HUDEP-2 (cell line): ENCODE measurements at regions not wholly inside any gene's neighbourhood (a gene's known extent, or its start where the extent isn't known, plus 50 kb on each side); places are given as distances from the start of the nearest gene placed in this dataset.
A peak's percentile ranks its signal among the peaks of the same experiment; 100 is the strongest.

Experiments
- DNase-seq, 76 experiments: peaks; one replicate each; lab custom pipeline; 2025; ENCODE audit not compliant: unreplicated experiment in 76 of 76; lab: John Stamatoyannopoulos, UW

GRCh38 chr4:81965911-81966310 lies 407.9 kb downstream of the HNRNPD start:
- no peak for DNase-seq

GRCh38 chr4:81965454-81965853 lies 408.3 kb downstream of the HNRNPD start:
- no peak for DNase-seq

GRCh38 chr4:81963763-81964020 lies 410.1 kb downstream of the HNRNPD start:
- DNase-seq, result no peak

GRCh38 chr4:81963015-81963762 lies 410.6 kb downstream of the HNRNPD start:
- no peak for DNase-seq

GRCh38 chr4:81960961-81961360 lies 412.8 kb downstream of the HNRNPD start:
- DNase-seq, result no peak

GRCh38 chr4:81954271-81954670 lies 419.5 kb downstream of the HNRNPD start:
- DNase-seq, result no peak

GRCh38 chr4:81951891-81952455 lies 421.8 kb downstream of the HNRNPD start:
- DNase-seq, result no peak

GRCh38 chr4:81946996-81947395 lies 426.8 kb downstream of the HNRNPD start:
- no peak for DNase-seq

- DNase-seq, result no peak
Observed at GRCh38 chr4:81930506-81931238, 443.1 kb downstream of the HNRNPD start.

GRCh38 chr4:81923140-81923539 lies 450.7 kb downstream of the HNRNPD start:
- DNase-seq, result no peak

- no peak for DNase-seq
Observed at GRCh38 chr4:81922313-81922712, 450.6 kb upstream of the RASGEF1B start.

GRCh38 chr4:81921751-81922159 lies 450.0 kb upstream of the RASGEF1B start:
- no peak for DNase-seq

- DNase-seq, result peak in 1 of 76 experiments; percentile 7
Observed at GRCh38 chr4:81919810-81920209, 448.1 kb upstream of the RASGEF1B start.

GRCh38 chr4:81919223-81919622 lies 447.5 kb upstream of the RASGEF1B start:
- DNase-seq, result peak in 15 of 76 experiments; percentile 1 to 41 (median 9)

- no peak for DNase-seq
Observed at GRCh38 chr4:81915430-81915829, 443.7 kb upstream of the RASGEF1B start.

GRCh38 chr4:81914623-81915022 lies 442.9 kb upstream of the RASGEF1B start:
- DNase-seq, result no peak

- DNase-seq, result peak in 61 of 76 experiments; percentile 1 to 69 (median 32)
Observed at GRCh38 chr4:81913427-81913879, 441.7 kb upstream of the RASGEF1B start.

GRCh38 chr4:81912376-81913030 lies 440.8 kb upstream of the RASGEF1B start:
- DNase-seq, result no peak

- DNase-seq, result no peak
Observed at GRCh38 chr4:81906905-81907304, 435.2 kb upstream of the RASGEF1B start.

GRCh38 chr4:81905971-81906370 lies 434.3 kb upstream of the RASGEF1B start:
- DNase-seq, result no peak

GRCh38 chr4:81904121-81904520 lies 432.4 kb upstream of the RASGEF1B start:
- DNase-seq, result no peak
